SU-DHL-6 (cell line): ENCODE measurements at regions not wholly inside any gene's neighbourhood (a gene's known extent, or its start where the extent isn't known, plus 50 kb on each side); places are given as distances from the start of the nearest gene placed in this dataset.

ENCODE experiments used
- H2AFZ ChIP-seq: fragments of 200-600 bp; sonication (generic); 2 replicates; pipeline ENCODE4 v1.6.1; 2014; ENCODE audit warnings: low read depth, mild to moderate bottlenecking, moderate library complexity, mixed read lengths, antibody characterized with exemption, low read length; ENCODE audit not compliant: severe bottlenecking
- H3F3A ChIP-seq: fragments of 200-600 bp; shearing (Covaris generic); 2 replicates; pipeline ENCODE4 v1.6.0; 2016; ENCODE audit warnings: antibody characterized with exemption, mild to moderate bottlenecking; ENCODE audit not compliant: insufficient read depth
- H3K27ac ChIP-seq: fragments of 200-600 bp; sonication (generic); 2 replicates; pipeline ENCODE4 v1.5.1; 2016; ENCODE audit warnings: low read depth, mild to moderate bottlenecking, low read length, moderate library complexity, mixed read lengths
- H3K27me3 ChIP-seq: fragments of 200-600 bp; sonication (generic), shearing (Covaris generic); 2 replicates; pipeline ENCODE4 v1.6.0; 2014; ENCODE audit warnings: mild to moderate bottlenecking, low read length
- H3K36me3 ChIP-seq: fragments of 200-600 bp; sonication (generic); 2 replicates; pipeline ENCODE4 v1.6.1; 2014; ENCODE audit warnings: mild to moderate bottlenecking, low read length, mixed read lengths
- H3K4me2 ChIP-seq: fragments of 300-600, 200-600 bp; shearing (Covaris generic), sonication (generic); 2 replicates; pipeline ENCODE4 v1.6.0; 2014; ENCODE audit warnings: low read length, low read depth, mild to moderate bottlenecking; ENCODE audit not compliant: poor library complexity, severe bottlenecking
- H3K4me3 ChIP-seq: fragments of 200-600 bp; sonication (generic); 2 replicates; pipeline ENCODE4 v1.5.1; 2014; ENCODE audit warnings: antibody characterized with exemption, low read length, mild to moderate bottlenecking, mixed read lengths; ENCODE audit not compliant: insufficient read depth, poor library complexity, severe bottlenecking
- H3K79me2 ChIP-seq: fragments of 200-600 bp; sonication (generic); 2 replicates; pipeline ENCODE4 v1.6.1; 2014; ENCODE audit warnings: mild to moderate bottlenecking, low read length, moderate library complexity; ENCODE audit not compliant: insufficient read depth
- H3K9ac ChIP-seq: fragments of 200-600 bp; sonication (generic); 2 replicates; pipeline ENCODE4 v1.7.0; 2014; ENCODE audit warnings: mild to moderate bottlenecking, low read length
- H3K9me2 ChIP-seq: fragments of 200-600 bp; sonication (generic); replicated peaks from 2 replicates; pipeline ENCODE4 v1.6.1; 2014; ENCODE audit warnings: low read length; ENCODE audit not compliant: insufficient read depth
- H3K9me3 ChIP-seq: fragments of 200-600 bp; sonication (generic); 2 replicates; pipeline ENCODE4 v1.6.1; 2014; ENCODE audit warnings: low read length, mixed read lengths; ENCODE audit not compliant: insufficient read depth
- H4K20me1 ChIP-seq: fragments of 200-600 bp; sonication (generic); 2 replicates; pipeline ENCODE4 v1.6.1; 2014; ENCODE audit warnings: low read depth, mild to moderate bottlenecking, antibody characterized with exemption, low read length, moderate library complexity, mixed read lengths
- CTCF ChIP-seq: fragments of 200-600 bp; sonication (generic); IDR thresholded peaks from one replicate; pipeline ENCODE4 v1.5.1; 2017; ENCODE audit warnings: antibody characterized with exemption, mild to moderate bottlenecking, low read length, moderate library complexity; ENCODE audit not compliant: insufficient read depth, poor library complexity, severe bottlenecking
- EZH2phosphoT487 ChIP-seq: fragments of 200-600 bp; sonication (generic), shearing (Covaris generic); conservative IDR thresholded peaks from 2 replicates; pipeline ENCODE4 v1.6.1; 2018; ENCODE audit warnings: mild to moderate bottlenecking, antibody characterized with exemption, low read length, moderate library complexity, mixed read lengths

- H3F3A ChIP-seq, result no peaks in the 10 kb centered on the region
- no peak overlapping the region for H3K27ac ChIP-seq
- H3K36me3 ChIP-seq, result no peaks in the 10 kb centered on the region
- H3K79me2 ChIP-seq, result no peaks in the 10 kb centered on the region
- H2AFZ ChIP-seq, result no peak overlapping the region
- H3K9me2 ChIP-seq, result no peaks in the 10 kb centered on the region
- no peak overlapping the region for H3K4me3 ChIP-seq
- H3K27me3 ChIP-seq, result no peaks in the 10 kb centered on the region
- no peak overlapping the region for H3K9ac ChIP-seq
- H3K9me3 ChIP-seq, result no peaks in the 10 kb centered on the region
- TF ChIP-seq CTCF (no peak), EZH2phosphoT487 (no peak)
- no peaks in the 10 kb centered on the region for H4K20me1 ChIP-seq
- no peak overlapping the region for H3K4me2 ChIP-seq
Measured at GRCh38 chr22:27491888-27492287, 309.7 kb downstream of the MN1 start.

- Histone ChIP-seq H3K36me3 (no peaks in the 10 kb centered on the region), H3K9me2 (no peaks in the 10 kb centered on the region), H2AFZ (no peak overlapping the region), H3K4me2 (no peak overlapping the region), H3K9ac (no peak overlapping the region), H3F3A (no peaks in the 10 kb centered on the region), H3K9me3 (no peaks in the 10 kb centered on the region), H3K27me3 (no peaks in the 10 kb centered on the region), H4K20me1 (no peaks in the 10 kb centered on the region), H3K79me2 (no peaks in the 10 kb centered on the region), H3K4me3 (no peak overlapping the region), H3K27ac (no peak overlapping the region)
- TF ChIP-seq CTCF, result no peak
- no peak for TF ChIP-seq EZH2phosphoT487
Measured at GRCh38 chr22:27492566-27493201, 308.9 kb downstream of the MN1 start.

GRCh38 chr22:27493796-27494195 is 307.8 kb downstream of the MN1 start:
- Histone ChIP-seq H4K20me1 (no peaks in the 10 kb centered on the region), H3F3A (no peaks in the 10 kb centered on the region), H3K9me3 (no peaks in the 10 kb centered on the region), H3K9me2 (no peaks in the 10 kb centered on the region), H2AFZ (no peak overlapping the region), H3K9ac (no peak overlapping the region), H3K36me3 (no peaks in the 10 kb centered on the region), H3K4me2 (no peak overlapping the region), H3K4me3 (no peak overlapping the region), H3K79me2 (no peaks in the 10 kb centered on the region), H3K27me3 (no peaks in the 10 kb centered on the region), H3K27ac (no peak overlapping the region)
- TF ChIP-seq CTCF, result no peak
- no peak for TF ChIP-seq EZH2phosphoT487
